ENCODE measurements at regions not wholly inside any gene's neighbourhood (a gene's known extent, or its start where the extent isn't known, plus 50 kb on each side); places are given as distances from the start of the nearest gene placed in this dataset.
"Not testable (repeated sequence)": the region's sequence is repeated elsewhere in the genome, so short reads cannot be mapped to it uniquely, and the experiment has no call there.

- H3K4me3 Mint-ChIP-seq; H3K4me1 Mint-ChIP-seq (ENCODE audit: low read depth); H3K9me3 Mint-ChIP-seq; H3K36me3 Mint-ChIP-seq (ENCODE audit: insufficient read depth); ATAC-seq; DNase-seq: not testable (repeated sequence)
- peaks cover 22% of the 10 kb centered on the region for H3K27me3 Mint-ChIP-seq (ENCODE audit: low read depth)
These were observed 62.5 kb upstream of the LRPAP1 start for GRCh38 chr4:3594751-3595150.

GRCh38 chr4:3589946-3590924 is 58.0 kb upstream of the LRPAP1 start:
- ATAC-seq, result not testable (repeated sequence)

GRCh38 chr4:3589379-3589778 is 57.2 kb upstream of the LRPAP1 start:
- H3K4me1 Mint-ChIP-seq (ENCODE audit: low read depth); ATAC-seq; H3K36me3 Mint-ChIP-seq (ENCODE audit: insufficient read depth); H3K9me3 Mint-ChIP-seq; H3K27me3 Mint-ChIP-seq (ENCODE audit: low read depth); H3K4me3 Mint-ChIP-seq; DNase-seq: not testable (repeated sequence)

More at GRCh38 chr4:3589946-3590924, 58.0 kb upstream of the LRPAP1 start:
- not testable (repeated sequence) for H3K4me3 Mint-ChIP-seq; H3K4me1 Mint-ChIP-seq (ENCODE audit: low read depth); H3K9me3 Mint-ChIP-seq; H3K36me3 Mint-ChIP-seq (ENCODE audit: insufficient read depth); DNase-seq
- H3K27me3 Mint-ChIP-seq (ENCODE audit: low read depth), result peaks cover 15% of the 10 kb centered on the region

GRCh38 chr4:3588517-3589194 is 56.4 kb upstream of the LRPAP1 start:
- H3K36me3 Mint-ChIP-seq (ENCODE audit: insufficient read depth); ATAC-seq; DNase-seq; H3K4me3 Mint-ChIP-seq; H3K27me3 Mint-ChIP-seq (ENCODE audit: low read depth); H3K4me1 Mint-ChIP-seq (ENCODE audit: low read depth); H3K9me3 Mint-ChIP-seq: not testable (repeated sequence)

- not testable (repeated sequence) for H3K36me3 Mint-ChIP-seq (ENCODE audit: insufficient read depth); DNase-seq; H3K9me3 Mint-ChIP-seq; H3K27me3 Mint-ChIP-seq (ENCODE audit: low read depth); H3K4me3 Mint-ChIP-seq; H3K4me1 Mint-ChIP-seq (ENCODE audit: low read depth); ATAC-seq
These were observed 54.4 kb upstream of the LRPAP1 start for GRCh38 chr4:3586596-3586995.

GRCh38 chr4:3585567-3585966 is 53.3 kb upstream of the LRPAP1 start:
- not testable (repeated sequence) for H3K4me1 Mint-ChIP-seq (ENCODE audit: low read depth); ATAC-seq

GRCh38 chr4:3582091-3582475 is 49.9 kb upstream of the LRPAP1 start:
- H3K27me3 Mint-ChIP-seq (ENCODE audit: low read depth), result peaks cover 9% of the 10 kb centered on the region
- ATAC-seq (no peak), DNase-seq (no peak)
- H3K36me3 Mint-ChIP-seq (ENCODE audit: insufficient read depth), result no peaks in the 10 kb centered on the region
- H3K4me3 Mint-ChIP-seq, result no peak overlapping the region
- H3K4me1 Mint-ChIP-seq (ENCODE audit: low read depth), result no peaks in the 10 kb centered on the region
- no peaks in the 10 kb centered on the region for H3K9me3 Mint-ChIP-seq

More at GRCh38 chr4:3585567-3585966, 53.3 kb upstream of the LRPAP1 start:
- H3K27me3 Mint-ChIP-seq (ENCODE audit: low read depth); H3K4me3 Mint-ChIP-seq; DNase-seq; H3K36me3 Mint-ChIP-seq (ENCODE audit: insufficient read depth); H3K9me3 Mint-ChIP-seq: not testable (repeated sequence)

Measured in activated T-cell treated with anti-CD3 and anti-CD28 coated beads, Interleukin-2, amount 50 U/mL, for 4 hours (primary cell).